HG03039 (cell line): ENCODE measurements at regions not wholly inside any gene's neighbourhood (a gene's known extent, or its start where the extent isn't known, plus 50 kb on each side); places are given as distances from the start of the nearest gene placed in this dataset.
"Not testable (repeated sequence)": the region's sequence is repeated elsewhere in the genome, so short reads cannot be mapped to it uniquely, and the experiment has no call there.

Experiments
- ATAC-seq: cut with Tn5 transposase; IDR thresholded peaks from one replicate; pipeline ENCODE4 v1.9.1; 2021; ENCODE audit warnings: mild to moderate bottlenecking, moderate library complexity; ENCODE audit not compliant: unreplicated experiment

GRCh38 chr13:63840551-63841421 is 2425.1 kb upstream of the PCDH20 start:
- ATAC-seq, result no peak

- ATAC-seq, result no peak
These were observed 2422.9 kb upstream of the PCDH20 start for GRCh38 chr13:63838366-63839110.

- ATAC-seq, result not testable (repeated sequence)
These were observed 2422.1 kb upstream of the PCDH20 start for GRCh38 chr13:63837701-63838100.

GRCh38 chr13:63829609-63830008 is 2414.0 kb upstream of the PCDH20 start:
- ATAC-seq, result not testable (repeated sequence)

GRCh38 chr13:63821785-63822184 is 2406.1 kb upstream of the PCDH20 start:
- ATAC-seq, result not testable (repeated sequence)

GRCh38 chr13:63811428-63812004 is 2395.9 kb upstream of the PCDH20 start:
- ATAC-seq, result not testable (repeated sequence)

- not testable (repeated sequence) for ATAC-seq
These were observed 2375.5 kb upstream of the PCDH20 start for GRCh38 chr13:63791134-63791533.

GRCh38 chr13:63774133-63774532 is 2358.5 kb upstream of the PCDH20 start:
- no peak for ATAC-seq

- ATAC-seq, result no peak
These were observed 2357.8 kb upstream of the PCDH20 start for GRCh38 chr13:63773476-63773875.

GRCh38 chr13:63757683-63758082 is 2342.0 kb upstream of the PCDH20 start:
- ATAC-seq, result not testable (repeated sequence)

- ATAC-seq, result not testable (repeated sequence)
These were observed 2334.2 kb upstream of the PCDH20 start for GRCh38 chr13:63749857-63750256.

GRCh38 chr13:63741814-63742101 is 2326.1 kb upstream of the PCDH20 start:
- not testable (repeated sequence) for ATAC-seq

GRCh38 chr13:63741029-63741813 is 2325.6 kb upstream of the PCDH20 start:
- ATAC-seq, result no peak

GRCh38 chr13:63739112-63739735 is 2323.6 kb upstream of the PCDH20 start:
- not testable (repeated sequence) for ATAC-seq

- no peak for ATAC-seq
These were observed 2321.8 kb upstream of the PCDH20 start for GRCh38 chr13:63737418-63737817.

- ATAC-seq, result no peak
These were observed 2316.2 kb upstream of the PCDH20 start for GRCh38 chr13:63731896-63732295.

GRCh38 chr13:63712159-63712558 is 2296.5 kb upstream of the PCDH20 start:
- not testable (repeated sequence) for ATAC-seq

- no peak for ATAC-seq
These were observed 2291.1 kb upstream of the PCDH20 start for GRCh38 chr13:63706751-63707150.

- no peak for ATAC-seq
These were observed 2288.9 kb upstream of the PCDH20 start for GRCh38 chr13:63704521-63704920.

- no peak for ATAC-seq
These were observed 2284.7 kb upstream of the PCDH20 start for GRCh38 chr13:63700350-63700749.
